ENCODE measurements at regions not wholly inside any gene's neighbourhood (a gene's known extent, or its start where the extent isn't known, plus 50 kb on each side); places are given as distances from the start of the nearest gene placed in this dataset.

GRCh38 chr21:41075656-41076055 is 92.3 kb upstream of the BACE2 start:
- FAIRE-seq (no peak), DNase-seq (ENCODE audit: low spot score) (no peak)

- no peak for DNase-seq (ENCODE audit: low spot score)
- no peak for FAIRE-seq
Observed at GRCh38 chr21:41076064-41076463, 91.9 kb upstream of the BACE2 start.

- DNase-seq (ENCODE audit: low spot score) (no peak), FAIRE-seq (no peak)
Observed at GRCh38 chr21:41079159-41079558, 88.8 kb upstream of the BACE2 start.

GRCh38 chr21:41080485-41081121 is 87.4 kb upstream of the BACE2 start:
- no peak for DNase-seq (ENCODE audit: low spot score)
- FAIRE-seq = no peak

- FAIRE-seq = no peak
- DNase-seq (ENCODE audit: low spot score) = no peak
Observed at GRCh38 chr21:41086569-41086968, 81.4 kb upstream of the BACE2 start.

GRCh38 chr21:41090981-41091380 is 77.0 kb upstream of the BACE2 start:
- FAIRE-seq (no peak), DNase-seq (ENCODE audit: low spot score) (no peak)

- no peak for DNase-seq (ENCODE audit: low spot score)
- no peak for FAIRE-seq
Observed at GRCh38 chr21:41091616-41092015, 76.3 kb upstream of the BACE2 start.

GRCh38 chr21:41092312-41092711 is 75.6 kb upstream of the BACE2 start:
- DNase-seq (ENCODE audit: low spot score) (no peak), FAIRE-seq (no peak)

- DNase-seq (ENCODE audit: low spot score) = no peak
- FAIRE-seq = no peak
Observed at GRCh38 chr21:41095983-41096382, 72.0 kb upstream of the BACE2 start.

GRCh38 chr21:41098076-41098475 is 69.9 kb upstream of the BACE2 start:
- DNase-seq (ENCODE audit: low spot score) = no peak
- no peak for FAIRE-seq

GRCh38 chr21:41098481-41099042 is 69.4 kb upstream of the BACE2 start:
- no peak for FAIRE-seq

GRCh38 chr21:41100826-41101550 is 67.0 kb upstream of the BACE2 start:
- FAIRE-seq (no peak), DNase-seq (ENCODE audit: low spot score) (no peak)

More at GRCh38 chr21:41098481-41099042, 69.4 kb upstream of the BACE2 start:
- no peak for DNase-seq (ENCODE audit: low spot score)

- DNase-seq (ENCODE audit: low spot score) (no peak), FAIRE-seq (no peak)
Observed at GRCh38 chr21:41102281-41102680, 65.7 kb upstream of the BACE2 start.

GRCh38 chr21:41107602-41108001 is 60.4 kb upstream of the BACE2 start:
- no peak for FAIRE-seq
- no peak for DNase-seq (ENCODE audit: low spot score)

- no peak for FAIRE-seq
- DNase-seq (ENCODE audit: low spot score) = no peak
Observed at GRCh38 chr21:41108668-41109585, 59.0 kb upstream of the BACE2 start.

- FAIRE-seq = no peak
- no peak for DNase-seq (ENCODE audit: low spot score)
Observed at GRCh38 chr21:41110161-41110560, 57.8 kb upstream of the BACE2 start.

- DNase-seq (ENCODE audit: low spot score) (no peak), FAIRE-seq (no peak)
Observed at GRCh38 chr21:41110664-41111063, 57.3 kb upstream of the BACE2 start.

GRCh38 chr21:41111681-41112080 is 56.3 kb upstream of the BACE2 start:
- FAIRE-seq (no peak), DNase-seq (ENCODE audit: low spot score) (no peak)

- FAIRE-seq = no peak
- peak; percentile 27 for DNase-seq (ENCODE audit: low spot score)
Observed at GRCh38 chr21:41112740-41113692, 54.9 kb upstream of the BACE2 start.

- DNase-seq (ENCODE audit: low spot score) (no peak), FAIRE-seq (no peak)
Observed at GRCh38 chr21:41115851-41116250, 52.1 kb upstream of the BACE2 start.

Measured in urothelium cell line (cell line).